ENCODE measurements at regions not wholly inside any gene's neighbourhood (a gene's known extent, or its start where the extent isn't known, plus 50 kb on each side); places are given as distances from the start of the nearest gene placed in this dataset.
A peak's percentile ranks its signal among the peaks of the same experiment; 100 is the strongest.

DNA sequence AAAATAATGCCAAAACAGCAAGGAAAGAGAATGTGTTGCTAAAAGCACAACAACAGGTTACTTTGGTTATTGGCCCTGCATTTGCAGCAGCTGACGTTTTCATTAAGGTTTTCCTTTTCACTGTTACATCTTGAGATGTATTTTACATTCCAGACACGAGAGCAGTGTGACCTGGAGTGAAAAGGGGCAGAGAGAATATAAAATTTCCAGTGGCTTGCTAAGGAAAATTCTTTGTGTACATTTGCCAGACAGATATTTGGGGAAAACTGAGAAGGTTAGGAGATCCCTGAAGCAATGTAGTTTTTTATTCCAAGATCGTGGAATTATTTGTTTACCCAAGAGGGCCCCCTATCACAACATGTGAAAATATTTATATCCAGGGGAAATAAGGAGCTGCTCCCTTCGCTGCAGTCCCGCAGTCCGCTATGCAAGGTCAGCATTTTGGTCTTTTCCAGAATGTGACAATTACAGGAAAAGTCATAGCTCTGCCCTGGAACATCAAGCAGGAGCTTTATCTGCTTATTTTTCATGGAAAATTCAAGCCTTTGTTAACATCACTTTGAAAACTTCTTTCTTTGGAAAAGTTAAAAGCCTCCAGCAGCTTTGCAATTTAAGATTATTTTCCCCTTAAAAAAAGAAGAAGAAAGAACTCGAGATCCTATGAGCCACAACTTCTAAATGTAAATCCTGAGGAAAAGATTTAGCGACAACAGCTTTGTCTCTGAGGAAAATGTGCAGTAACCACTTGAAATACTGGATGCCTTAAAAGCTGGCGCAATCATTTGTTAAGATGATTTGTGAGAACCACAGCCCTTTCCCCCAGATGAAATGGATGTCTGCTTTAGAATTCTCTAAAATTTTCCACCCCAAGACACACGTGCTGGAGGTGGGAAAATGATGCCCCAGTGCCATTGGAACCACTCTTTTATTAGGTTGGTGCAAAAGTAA, 256.4 kb upstream of the TPM1 start:
- peak; percentile 71 for DNase-seq

DNA sequence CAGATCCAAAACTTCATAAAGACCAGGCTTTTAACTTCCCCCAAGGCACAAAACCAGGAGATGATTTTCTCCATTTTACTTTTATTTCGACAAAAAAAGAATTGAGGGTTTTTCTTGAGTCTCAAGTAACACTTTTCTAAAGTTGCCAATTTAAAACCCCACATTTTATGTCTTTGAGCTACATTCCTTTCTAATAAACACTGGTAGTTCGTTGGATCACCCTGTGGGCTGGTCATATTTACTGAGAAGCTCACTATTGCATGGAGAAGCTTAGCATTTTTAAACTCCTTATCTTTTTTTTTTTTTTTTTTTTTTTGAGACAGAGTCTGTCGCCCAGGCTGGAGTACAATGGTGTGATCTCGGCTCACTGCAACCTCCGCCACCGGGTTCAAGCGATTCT, 255.1 kb upstream of the TPM1 start:
- DNase-seq, result no peak

DNA sequence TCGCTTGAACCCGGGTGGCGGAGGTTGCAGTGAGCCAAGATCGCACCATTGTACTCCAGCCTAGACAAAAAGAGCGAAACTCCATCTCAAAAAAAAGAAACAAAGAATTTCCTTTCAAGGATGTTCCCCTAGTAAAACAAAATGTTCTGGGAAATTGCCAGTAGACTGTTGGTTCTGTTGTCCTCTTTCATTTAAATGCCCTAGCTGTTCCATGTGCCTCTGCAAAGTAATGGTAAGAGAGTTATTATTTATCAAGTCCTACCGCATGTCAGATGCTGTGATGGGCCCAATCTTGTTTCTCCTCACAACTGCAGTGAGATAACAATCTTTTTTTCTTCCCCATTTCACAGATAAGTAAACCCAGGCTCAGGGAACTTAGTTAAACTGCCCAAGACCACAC, 254.3 kb upstream of the TPM1 start:
- no peak for DNase-seq

DNA sequence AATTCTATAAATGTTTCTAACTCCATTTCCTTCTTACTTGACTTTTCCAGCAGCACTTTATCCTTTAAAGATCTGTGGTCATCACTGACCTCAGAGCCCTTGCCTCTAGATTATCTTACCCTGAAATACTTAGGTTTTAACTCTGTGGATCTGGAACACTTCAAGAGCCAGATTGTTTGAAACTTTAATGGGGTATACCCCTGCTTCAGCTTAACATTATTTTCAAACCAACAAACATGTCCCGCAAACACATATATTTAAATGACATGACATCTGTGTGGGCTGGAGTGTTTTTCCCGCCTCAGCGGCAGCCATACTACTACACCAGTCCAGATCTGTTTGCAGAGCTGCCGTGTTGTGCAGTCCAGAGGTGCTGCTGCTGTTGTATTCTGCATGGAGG, 252.0 kb upstream of the TPM1 start:
- DNase-seq, result no peak

DNA sequence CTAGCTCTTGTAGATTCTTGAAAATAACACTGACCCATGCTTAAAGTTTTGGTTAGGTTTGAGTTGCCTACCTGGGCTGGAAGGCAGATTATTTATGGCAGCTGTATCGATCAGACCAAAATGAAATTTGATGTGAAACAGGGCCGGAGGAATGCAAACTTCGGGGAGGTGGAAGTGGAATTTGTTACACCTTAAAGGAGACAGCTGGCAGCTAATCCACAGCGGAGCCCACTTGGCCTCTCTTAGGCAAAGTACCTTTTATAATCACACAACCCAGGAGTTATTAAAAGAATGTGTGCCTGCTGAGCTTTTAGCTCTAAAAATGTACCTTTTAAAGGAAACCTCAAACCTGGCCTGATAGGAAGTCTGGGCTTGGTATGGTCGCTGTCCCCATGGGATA, 250.9 kb upstream of the TPM1 start:
- DNase-seq, result no peak

DNA sequence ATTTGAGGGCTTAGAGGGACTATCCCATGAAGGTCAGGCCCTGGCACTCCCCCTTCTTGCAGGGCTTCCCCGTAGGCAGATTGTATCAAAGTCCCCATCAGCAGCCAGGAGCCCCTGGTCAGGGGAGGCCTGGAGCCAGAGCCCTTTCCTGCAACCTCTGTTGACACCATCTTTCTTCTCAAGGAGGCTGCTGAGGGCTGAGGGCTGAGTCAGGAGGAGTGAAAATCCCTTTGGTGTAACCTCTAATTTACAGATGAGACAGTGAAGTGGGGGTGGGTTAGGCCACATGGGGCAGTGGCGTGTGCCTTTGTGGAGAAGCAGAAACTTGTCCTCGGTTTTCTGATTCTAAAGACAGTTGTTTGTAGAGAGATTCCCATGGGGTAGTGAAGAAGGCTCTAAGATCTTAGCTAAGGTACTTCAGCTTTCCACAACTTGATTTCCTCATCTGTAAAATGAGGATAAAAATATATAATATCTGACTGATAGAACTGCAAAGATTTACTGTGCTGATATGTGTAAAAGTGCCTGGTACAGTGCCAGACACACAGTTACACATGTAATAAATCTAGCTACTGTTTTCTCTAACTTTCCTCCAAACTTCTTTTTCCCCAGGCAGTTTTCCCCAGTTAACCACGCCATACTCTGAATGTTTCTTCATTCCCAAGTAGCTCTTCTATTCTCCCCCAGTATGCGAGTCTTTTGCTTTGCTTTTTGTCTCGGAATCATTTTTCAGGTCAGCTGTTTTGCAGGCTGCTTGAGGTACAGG, 249.4 kb upstream of the TPM1 start:
- no peak for DNase-seq

DNA sequence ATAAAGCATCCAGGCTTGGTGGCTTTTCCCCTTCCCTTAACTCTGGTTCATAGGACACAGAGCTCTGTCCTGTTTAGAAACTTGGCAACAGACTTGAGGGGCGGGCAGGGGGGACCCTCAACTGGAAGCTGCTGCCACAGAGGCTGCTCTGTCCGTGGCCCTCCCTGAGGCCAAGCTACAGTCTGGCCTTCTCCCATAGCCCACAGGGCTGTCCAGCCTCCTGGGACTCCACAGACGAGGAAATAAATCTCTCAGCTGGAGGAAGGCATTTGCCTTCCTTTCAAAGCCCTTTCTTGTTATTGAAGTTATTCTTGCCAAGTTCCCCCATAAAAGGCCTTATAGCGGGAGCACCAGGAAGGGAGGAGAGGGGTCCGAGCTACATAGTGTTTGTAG, 248.8 kb upstream of the TPM1 start:
- no peak for DNase-seq

DNA sequence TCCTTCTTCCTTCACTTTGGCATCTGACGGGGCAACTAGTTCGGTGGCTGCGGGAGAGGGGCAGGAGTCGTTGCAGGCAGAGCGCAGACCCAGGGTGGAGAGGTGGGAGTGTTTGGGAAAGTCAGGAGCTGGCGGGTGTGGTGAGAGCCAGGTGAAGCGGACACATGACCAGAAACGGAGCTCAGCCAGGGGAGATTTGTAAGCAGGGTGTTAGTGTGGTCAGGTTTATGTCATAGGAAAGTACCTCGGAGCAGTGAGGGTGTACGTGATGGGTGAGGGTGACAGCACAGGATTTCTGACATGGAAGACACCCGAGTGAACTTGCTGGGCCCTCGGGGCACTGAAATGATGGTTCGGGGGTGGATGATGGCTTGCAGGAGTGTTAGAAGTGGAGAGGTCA, 247.4 kb upstream of the TPM1 start:
- no peak for DNase-seq

DNA sequence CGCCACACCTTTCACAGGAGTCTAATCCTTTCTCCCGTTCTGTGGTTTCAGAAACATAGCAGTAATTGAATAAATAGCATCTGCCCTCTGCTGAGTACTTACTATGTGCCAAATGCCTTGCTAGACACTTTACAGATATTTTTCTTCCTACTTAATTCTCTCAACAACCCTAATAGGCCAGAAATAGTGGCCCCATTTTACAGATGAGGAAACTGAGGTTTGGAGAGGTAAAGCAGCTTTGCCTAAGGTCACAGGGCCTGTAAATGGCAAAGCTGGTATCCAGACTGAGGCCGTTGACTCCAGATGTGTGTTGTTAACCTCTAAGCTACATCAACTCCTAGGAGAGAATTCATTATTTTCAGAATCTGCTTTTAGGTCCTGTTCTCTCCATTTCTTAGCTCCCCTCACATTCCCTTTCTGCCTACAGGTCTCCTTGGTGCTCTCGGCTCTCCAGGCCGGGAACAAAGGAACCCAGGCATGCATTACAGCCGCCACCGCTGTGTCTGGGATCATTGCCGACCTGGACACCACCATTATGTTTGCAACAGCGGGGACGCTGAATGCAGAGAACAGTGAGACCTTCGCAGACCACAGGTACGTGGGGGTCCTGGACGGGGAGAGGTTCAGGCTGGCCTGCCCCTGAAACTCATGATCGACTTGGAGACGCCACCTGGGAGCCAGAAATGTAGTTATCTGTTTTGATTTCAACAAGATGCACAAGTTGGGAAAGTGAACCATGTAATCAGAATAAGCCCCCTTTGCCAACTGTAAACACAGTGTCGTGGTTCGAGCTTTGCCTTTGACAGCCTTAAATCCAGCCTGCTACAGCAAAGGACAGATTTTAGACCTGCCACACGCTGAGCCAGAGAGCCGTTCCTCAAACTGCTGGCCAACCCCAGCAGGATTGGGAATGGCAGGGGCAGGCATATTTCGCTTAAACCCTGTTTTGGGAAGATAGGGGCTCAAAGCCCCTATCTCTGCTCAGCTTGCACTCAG, 246.5 kb upstream of the TPM1 start:
- no peak for DNase-seq

DNA sequence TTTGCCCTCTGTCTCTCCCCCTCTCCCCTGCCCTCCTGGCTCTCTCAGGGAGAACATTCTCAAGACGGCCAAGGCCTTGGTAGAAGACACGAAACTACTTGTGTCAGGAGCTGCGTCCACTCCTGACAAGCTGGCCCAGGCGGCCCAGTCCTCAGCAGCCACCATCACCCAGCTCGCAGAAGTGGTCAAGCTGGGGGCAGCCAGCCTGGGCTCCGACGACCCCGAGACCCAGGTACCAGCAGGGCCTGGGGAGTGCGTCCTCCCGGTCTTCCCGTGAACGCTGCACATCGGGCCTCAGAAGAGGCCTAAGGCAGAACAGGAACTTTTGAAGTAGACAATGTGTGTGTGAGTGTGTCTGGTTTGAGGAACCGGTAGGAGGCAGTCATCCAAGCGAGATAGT, 245.4 kb upstream of the TPM1 start:
- DNase-seq, result no peak

DNA sequence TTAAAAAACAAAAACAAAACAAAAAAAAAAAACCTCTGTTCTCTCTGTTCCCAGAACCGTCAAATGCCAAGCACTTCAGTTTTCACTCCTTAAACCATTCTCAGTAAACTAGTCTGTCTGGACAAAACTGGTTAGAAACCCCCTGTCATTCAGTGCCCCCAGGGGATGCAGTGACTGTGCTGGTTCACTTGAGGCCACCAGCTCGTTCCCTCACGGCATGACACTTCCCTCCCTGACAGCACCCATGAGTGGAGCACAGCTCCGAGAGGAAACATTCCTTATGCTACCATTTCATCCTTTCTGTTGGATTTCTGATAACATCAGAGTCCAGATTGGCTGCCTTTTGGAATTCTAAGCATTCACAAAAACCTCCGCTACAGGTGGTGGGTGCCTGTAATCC, 244.0 kb upstream of the TPM1 start:
- DNase-seq, result no peak

DNA sequence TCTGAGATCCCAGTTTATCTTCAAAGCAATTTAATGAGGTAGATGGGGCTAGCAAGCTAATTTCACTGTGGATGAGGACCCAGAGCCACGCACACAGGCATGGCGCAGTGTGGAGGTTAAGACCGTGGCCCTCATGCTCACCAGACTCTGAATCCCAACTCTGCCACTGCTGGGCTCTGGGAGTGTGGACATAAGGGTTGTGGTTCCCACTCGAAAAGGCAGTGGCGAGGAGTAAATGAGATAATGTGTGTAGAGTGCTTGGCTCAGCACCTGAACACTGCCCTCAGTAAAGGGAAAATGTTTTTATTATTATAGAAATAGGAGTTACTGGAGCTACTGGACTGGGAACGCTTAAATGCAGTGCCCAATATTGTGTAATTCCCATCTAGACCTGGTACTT, 243.5 kb upstream of the TPM1 start:
- no peak for DNase-seq

DNA sequence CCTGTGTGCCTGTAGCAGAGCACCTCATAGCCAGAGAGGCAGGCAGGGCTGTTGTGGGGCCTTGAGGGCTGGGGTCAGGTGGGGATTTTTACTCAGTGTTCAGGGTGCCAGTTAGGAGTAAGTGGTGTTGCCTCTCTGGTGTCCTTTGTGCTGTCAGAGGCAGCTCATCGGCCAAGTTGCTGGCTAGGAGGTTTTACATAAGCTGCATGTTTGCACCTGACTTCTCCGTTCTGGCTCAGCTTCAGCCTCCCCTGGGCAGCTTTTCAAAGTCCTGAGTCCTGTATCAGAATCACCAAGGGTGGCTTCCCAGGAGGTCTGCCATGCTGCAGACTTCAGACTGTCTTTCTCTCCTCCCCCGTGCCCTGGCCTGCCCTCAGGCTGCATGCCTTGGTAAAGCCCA, 242.6 kb upstream of the TPM1 start:
- no peak for DNase-seq

DNA sequence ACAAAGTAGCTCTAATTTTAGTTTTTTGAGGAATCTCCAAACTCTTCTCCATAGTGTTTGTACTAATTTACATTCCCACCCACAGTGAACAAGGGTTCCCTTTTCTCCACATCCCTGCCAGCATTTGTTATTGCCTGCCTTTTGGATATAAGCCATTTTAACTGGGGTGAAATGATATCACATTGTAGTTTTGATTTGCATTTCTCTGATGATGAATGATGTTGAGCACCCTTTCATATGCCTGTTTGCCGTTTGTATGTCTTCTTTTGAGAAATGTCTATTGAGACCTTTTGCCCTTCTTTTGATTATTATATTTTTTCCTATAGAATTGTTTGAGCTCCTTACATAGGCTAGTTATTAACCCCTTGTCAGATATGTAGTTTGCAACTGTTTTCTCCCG, 239.9 kb upstream of the TPM1 start:
- no peak for DNase-seq

DNA sequence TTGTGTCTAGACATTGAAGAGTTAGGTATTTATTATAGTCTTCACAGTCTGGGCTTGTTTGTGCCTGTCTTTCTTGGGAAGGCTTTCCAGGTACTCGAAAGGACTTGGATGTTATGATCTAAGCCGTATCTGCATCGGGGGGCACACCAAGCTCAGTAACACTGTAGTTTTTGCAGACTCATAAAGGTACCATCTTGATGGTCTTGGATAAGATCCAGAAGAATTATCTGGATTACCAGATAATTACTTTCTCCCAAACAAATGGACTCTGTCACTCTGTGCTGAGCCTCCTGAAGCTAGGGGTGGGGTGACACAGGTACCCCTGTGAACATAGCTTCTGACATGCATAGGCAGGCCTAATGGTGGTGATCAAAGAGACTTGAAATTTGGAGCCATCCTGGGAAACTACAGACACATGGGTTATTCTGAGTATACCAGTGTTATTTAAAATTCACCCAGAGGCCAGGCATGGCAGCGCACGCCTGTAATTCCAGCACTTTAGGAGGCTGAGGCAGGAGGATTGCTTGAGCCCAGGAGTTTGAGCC, 238.6 kb upstream of the TPM1 start:
- no peak for DNase-seq

DNA sequence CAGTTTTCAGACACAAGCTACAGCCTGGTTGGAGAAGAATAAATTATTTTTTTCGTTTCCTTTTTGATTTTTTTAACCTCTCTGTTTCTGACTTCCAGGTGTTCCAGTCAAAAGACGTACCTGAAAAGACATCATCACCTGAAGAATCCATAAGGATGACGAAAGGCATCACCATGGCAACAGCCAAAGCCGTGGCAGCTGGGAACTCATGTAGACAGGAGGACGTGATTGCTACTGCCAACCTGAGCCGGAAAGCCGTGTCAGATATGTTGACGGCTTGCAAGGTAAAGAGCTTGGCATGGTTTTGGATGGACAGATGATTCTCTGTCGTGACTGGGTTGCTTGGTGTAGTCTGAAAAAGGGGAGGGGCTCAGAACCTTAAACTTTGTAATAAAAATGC, 237.0 kb upstream of the TPM1 start:
- DNase-seq, result no peak

DNA sequence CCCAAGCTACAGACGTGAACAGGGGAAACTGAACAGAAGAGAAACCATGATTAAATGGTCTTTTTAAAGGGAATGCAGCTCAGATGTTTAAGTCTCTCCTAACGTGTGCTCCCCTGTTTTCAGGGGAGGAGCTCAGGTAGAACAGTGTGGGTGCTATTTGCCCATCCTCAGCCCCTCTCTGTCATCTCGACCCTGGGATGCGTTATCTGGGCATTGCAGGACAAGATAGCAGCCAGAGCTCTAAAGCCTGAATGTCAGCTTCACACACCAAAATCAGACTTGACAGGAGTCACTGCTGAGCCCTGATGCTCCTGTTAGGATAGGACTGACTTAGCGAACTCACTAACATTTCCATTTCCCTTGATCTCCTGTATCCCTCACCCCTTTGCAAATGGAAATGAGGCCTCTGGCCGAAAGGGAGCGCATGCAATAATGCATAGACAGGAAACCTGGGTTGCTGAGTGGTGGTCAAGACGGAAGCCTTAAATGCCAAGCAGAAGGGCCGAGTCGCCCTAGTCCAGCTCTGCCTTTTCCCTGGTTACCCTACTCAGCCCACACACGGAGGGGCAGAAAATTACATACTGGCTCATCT, 234.9 kb upstream of the TPM1 start:
- no peak for DNase-seq

DNA sequence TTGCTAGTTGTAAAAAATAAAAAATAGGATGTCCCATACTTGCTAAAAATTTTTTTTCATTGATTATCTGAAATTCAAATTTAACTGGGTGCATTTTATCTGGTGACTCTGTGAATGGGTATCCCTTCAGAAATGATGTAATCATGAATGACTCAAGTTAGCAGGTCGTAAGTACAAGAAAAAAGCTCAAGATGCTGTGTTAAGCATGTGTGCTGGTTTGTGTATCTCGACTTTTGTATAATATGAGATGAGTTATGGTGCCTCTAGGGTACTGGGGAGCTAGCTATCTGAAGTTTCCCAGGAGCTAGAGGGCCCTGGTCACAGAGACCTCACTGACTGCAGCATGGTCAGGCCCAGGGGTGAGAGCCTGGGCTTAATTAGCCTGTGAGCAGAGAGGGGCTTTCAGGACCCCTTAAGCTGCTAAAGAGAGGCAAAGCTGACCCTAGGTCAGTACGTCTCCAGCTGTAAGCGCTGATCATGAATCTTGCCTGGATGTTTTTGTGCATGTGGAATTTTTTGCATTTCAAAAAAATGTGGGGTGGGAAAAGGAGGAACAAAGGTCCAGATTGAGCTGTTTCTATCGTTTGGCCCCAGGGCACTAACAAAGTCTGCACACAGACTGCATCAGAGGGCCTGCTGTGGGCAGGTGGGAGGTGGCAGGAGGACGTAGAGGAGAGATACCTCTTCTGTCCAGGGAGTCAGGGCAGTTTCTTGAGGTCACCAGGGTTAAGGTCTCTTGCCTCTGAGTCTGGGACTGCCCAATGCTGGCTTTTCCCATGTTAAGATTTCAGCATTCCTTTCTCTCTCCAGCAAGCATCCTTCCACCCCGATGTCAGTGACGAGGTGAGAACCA, 233.2 kb upstream of the TPM1 start:
- no peak for DNase-seq

DNA sequence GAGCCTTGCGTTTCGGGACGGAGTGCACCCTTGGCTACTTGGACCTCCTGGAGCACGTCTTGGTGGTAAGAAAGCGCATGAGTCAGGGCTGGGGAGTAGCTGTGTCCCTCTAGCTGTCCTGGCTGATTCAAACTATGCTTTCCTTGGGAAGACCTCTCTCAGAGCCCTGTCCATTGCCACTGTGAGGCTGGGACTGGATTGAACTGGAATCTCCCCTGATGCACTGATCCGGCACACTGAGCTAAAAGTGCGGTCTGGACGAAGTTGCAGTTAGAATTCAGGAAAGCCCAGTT, 232.6 kb upstream of the TPM1 start:
- no peak for DNase-seq

DNA sequence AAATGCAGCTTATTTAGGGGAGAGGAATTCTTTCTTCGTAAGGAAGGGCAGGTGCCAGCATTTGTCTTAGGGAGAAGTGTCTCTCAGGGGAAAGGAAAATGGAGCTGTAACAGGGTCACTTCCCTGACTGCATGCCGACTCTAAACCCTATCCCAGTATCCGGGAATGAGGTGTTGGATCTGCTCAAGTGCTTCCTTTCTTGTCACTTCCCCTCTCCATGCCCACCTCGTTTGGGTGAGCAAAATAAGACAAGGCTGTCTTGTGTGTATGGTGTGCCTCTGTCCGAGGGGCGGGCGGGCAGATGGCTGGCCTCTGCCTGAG, 230.1 kb upstream of the TPM1 start:
- DNase-seq, result no peak

DNA sequence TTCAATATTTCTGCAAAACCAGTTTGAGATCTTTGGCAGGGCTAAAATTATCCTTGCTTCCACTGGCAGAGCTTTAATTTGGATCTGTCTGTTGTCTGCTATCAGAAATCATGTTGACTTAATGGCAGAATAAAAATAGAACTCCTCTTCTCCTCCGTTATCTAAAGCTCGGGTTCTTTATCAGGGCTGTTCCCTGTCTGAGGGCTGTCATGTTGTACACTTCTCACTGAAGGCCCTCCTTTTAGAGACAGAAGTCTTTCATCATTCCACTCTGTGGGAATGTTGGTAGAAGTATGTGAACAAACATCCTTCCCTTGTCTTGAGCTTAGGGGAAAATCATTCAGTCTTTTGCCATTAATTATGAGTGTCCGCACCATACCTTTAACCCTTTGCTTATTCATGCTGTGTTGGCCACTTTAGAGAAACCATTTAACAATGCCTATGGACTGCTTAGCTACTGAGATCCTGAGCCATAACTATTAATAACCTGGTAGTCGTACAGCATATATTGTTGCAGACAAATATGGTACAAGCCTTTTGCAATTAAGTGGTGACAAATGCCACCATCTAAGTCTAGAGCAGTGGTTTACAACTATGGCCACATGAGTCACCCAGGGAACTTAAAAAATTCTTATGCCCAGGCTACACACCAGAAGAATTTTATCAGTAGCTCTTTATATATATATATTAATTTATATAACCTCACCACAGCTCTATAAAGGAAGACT, 226.0 kb upstream of the TPM1 start:
- DNase-seq, result no peak

Data from hindlimb muscle (tissue), 1 donor.